ENCODE measurements at regions not wholly inside any gene's neighbourhood (a gene's known extent, or its start where the extent isn't known, plus 50 kb on each side); places are given as distances from the start of the nearest gene placed in this dataset.

- Mint-ChIP-seq H3K27me3 (no peaks in the 10 kb centered on the region), H3K4me1 (ENCODE audit: low read depth) (no peaks in the 10 kb centered on the region), H3K4me3 (ENCODE audit: low read depth) (no peak overlapping the region), H3K9me3 (ENCODE audit: low read depth) (no peaks in the 10 kb centered on the region), H3K36me3 (ENCODE audit: insufficient read depth) (no peaks in the 10 kb centered on the region), H3K27ac (no peak overlapping the region)
- no peak for TF ChIP-seq CTCF (IDR thresholded peaks at IDR 0.05; ENCODE audit: unreplicated experiment)
- no peak for DNase-seq (ENCODE audit: low spot score, unreplicated experiment)
These were observed 267.7 kb downstream of the LRRIQ3 start for GRCh38 chr1:73930293-73930692.

GRCh38 chr1:73914951-73915350, 283.0 kb downstream of the LRRIQ3 start:
- TF ChIP-seq CTCF (IDR thresholded peaks at IDR 0.05; ENCODE audit: unreplicated experiment): no peak
- no peaks in the 10 kb centered on the region for H3K36me3 Mint-ChIP-seq (ENCODE audit: insufficient read depth)
- H3K4me1 Mint-ChIP-seq (ENCODE audit: low read depth): no peaks in the 10 kb centered on the region
- H3K27ac Mint-ChIP-seq: no peak overlapping the region
- H3K27me3 Mint-ChIP-seq: no peaks in the 10 kb centered on the region
- peaks cover 9% of the 10 kb centered on the region for H3K9me3 Mint-ChIP-seq (ENCODE audit: low read depth)
- no peak for DNase-seq (ENCODE audit: low spot score, unreplicated experiment)
- H3K4me3 Mint-ChIP-seq (ENCODE audit: low read depth): no peak overlapping the region

GRCh38 chr1:73913025-73913424, 285.0 kb downstream of the LRRIQ3 start:
- Mint-ChIP-seq H3K27me3 (no peaks in the 10 kb centered on the region), H3K4me1 (ENCODE audit: low read depth) (no peaks in the 10 kb centered on the region), H3K27ac (no peak overlapping the region), H3K36me3 (ENCODE audit: insufficient read depth) (no peaks in the 10 kb centered on the region), H3K9me3 (ENCODE audit: low read depth) (peaks cover 9% of the 10 kb centered on the region), H3K4me3 (ENCODE audit: low read depth) (no peak overlapping the region)
- TF ChIP-seq CTCF (IDR thresholded peaks at IDR 0.05; ENCODE audit: unreplicated experiment): no peak
- no peak for DNase-seq (ENCODE audit: low spot score, unreplicated experiment)

- no peak for DNase-seq (ENCODE audit: low spot score, unreplicated experiment)
- H3K27me3 Mint-ChIP-seq: no peaks in the 10 kb centered on the region
- no peak for TF ChIP-seq CTCF (IDR thresholded peaks at IDR 0.05; ENCODE audit: unreplicated experiment)
- H3K4me1 Mint-ChIP-seq (ENCODE audit: low read depth): no peaks in the 10 kb centered on the region
- no peaks in the 10 kb centered on the region for H3K36me3 Mint-ChIP-seq (ENCODE audit: insufficient read depth)
- no peak overlapping the region for H3K27ac Mint-ChIP-seq
- H3K9me3 Mint-ChIP-seq (ENCODE audit: low read depth): peaks cover 9% of the 10 kb centered on the region
- no peak overlapping the region for H3K4me3 Mint-ChIP-seq (ENCODE audit: low read depth)
These were observed 286.1 kb downstream of the LRRIQ3 start for GRCh38 chr1:73911849-73912248.

GRCh38 chr1:73910466-73910865, 287.5 kb downstream of the LRRIQ3 start:
- H3K4me3 Mint-ChIP-seq (ENCODE audit: low read depth): no peak overlapping the region
- H3K27ac Mint-ChIP-seq: no peak overlapping the region
- no peaks in the 10 kb centered on the region for H3K27me3 Mint-ChIP-seq
- H3K36me3 Mint-ChIP-seq (ENCODE audit: insufficient read depth): no peaks in the 10 kb centered on the region
- DNase-seq (ENCODE audit: low spot score, unreplicated experiment): no peak
- H3K4me1 Mint-ChIP-seq (ENCODE audit: low read depth): no peaks in the 10 kb centered on the region
- TF ChIP-seq CTCF (IDR thresholded peaks at IDR 0.05; ENCODE audit: unreplicated experiment): no peak
- H3K9me3 Mint-ChIP-seq (ENCODE audit: low read depth): peaks cover 9% of the 10 kb centered on the region
